ENCODE measurements at regions not wholly inside any gene's neighbourhood (a gene's known extent, or its start where the extent isn't known, plus 50 kb on each side); places are given as distances from the start of the nearest gene placed in this dataset.
A peak's percentile ranks its signal among the peaks of the same experiment; 100 is the strongest.
"Not testable (repeated sequence)": the region's sequence is repeated elsewhere in the genome, so short reads cannot be mapped to it uniquely, and the experiment has no call there.

GRCh38 chr4:67394879-67395278 lies 150.4 kb downstream of the CENPC start:
- Histone ChIP-seq H3K27me3 (no peaks in the 10 kb centered on the region), H3K27ac (no peak overlapping the region), H3K4me3 (no peak overlapping the region), H3K36me3 (no peaks in the 10 kb centered on the region), H3K4me1 (no peaks in the 10 kb centered on the region), H3K9me3 (no peaks in the 10 kb centered on the region)
- no peak for TF ChIP-seq CTCF (IDR thresholded peaks at IDR 0.05)
- no peak for TF ChIP-seq POLR2A (IDR thresholded peaks at IDR 0.05)
- DNase-seq, result no peak
- intact Hi-C loops (cut with DNase I; ENCODE audit: low total_unique reads), result no loop called here

DNA sequence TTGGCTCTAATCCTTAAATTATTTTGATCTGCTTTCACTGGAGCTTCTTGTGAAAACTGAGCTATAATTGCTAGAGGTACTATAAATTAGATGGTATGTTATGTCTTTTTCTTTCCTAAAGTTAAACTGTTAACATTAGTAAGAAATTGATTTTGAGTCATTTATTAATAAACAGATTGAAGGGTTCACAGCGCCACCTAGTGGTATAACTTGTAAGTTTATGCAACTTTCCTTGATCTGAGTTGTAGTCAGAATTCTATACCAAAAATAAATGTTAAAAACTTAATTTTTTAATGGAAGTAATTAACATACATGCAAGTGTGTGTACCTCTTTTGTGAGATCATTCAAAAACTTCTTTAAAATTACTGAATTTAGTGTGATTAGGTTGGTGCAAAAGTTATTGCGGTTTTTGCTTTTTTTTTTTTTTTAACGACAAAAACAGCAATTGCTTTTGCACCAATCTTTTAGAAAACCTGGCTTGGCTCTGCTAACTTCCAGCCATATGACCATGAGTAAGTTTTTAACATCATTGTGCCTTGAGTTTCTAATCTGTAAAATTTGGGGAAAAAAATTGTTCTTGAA lies 151.5 kb downstream of the CENPC start:
- H3K9me3 ChIP-seq, result no peaks in the 10 kb centered on the region
- H3K36me3 ChIP-seq, result no peaks in the 10 kb centered on the region
- H3K27ac ChIP-seq, result no peak overlapping the region
- H3K4me3 ChIP-seq, result no peak overlapping the region
- intact Hi-C loops (cut with DNase I; ENCODE audit: low total_unique reads), result no loop called here
- H3K4me1 ChIP-seq, result no peaks in the 10 kb centered on the region
- TF ChIP-seq CTCF (IDR thresholded peaks at IDR 0.05) (peak; percentile 17 to 64 (median 50)), POLR2A (IDR thresholded peaks at IDR 0.05) (no peak)
- no peak for DNase-seq
- no peaks in the 10 kb centered on the region for H3K27me3 ChIP-seq

- no peak overlapping the region for H3K4me3 ChIP-seq
- H3K27ac ChIP-seq, result no peak overlapping the region
- H3K9me3 ChIP-seq, result no peaks in the 10 kb centered on the region
- H3K4me1 ChIP-seq, result no peaks in the 10 kb centered on the region
- no peaks in the 10 kb centered on the region for H3K27me3 ChIP-seq
- H3K36me3 ChIP-seq, result no peaks in the 10 kb centered on the region
- intact Hi-C loops (cut with DNase I; ENCODE audit: low total_unique reads), result no loop called here
- TF ChIP-seq CTCF (IDR thresholded peaks at IDR 0.05), result no peak
- TF ChIP-seq POLR2A (IDR thresholded peaks at IDR 0.05), result no peak
- no peak for DNase-seq
Observed at GRCh38 chr4:67393007-67393406, 152.3 kb downstream of the CENPC start.

DNA sequence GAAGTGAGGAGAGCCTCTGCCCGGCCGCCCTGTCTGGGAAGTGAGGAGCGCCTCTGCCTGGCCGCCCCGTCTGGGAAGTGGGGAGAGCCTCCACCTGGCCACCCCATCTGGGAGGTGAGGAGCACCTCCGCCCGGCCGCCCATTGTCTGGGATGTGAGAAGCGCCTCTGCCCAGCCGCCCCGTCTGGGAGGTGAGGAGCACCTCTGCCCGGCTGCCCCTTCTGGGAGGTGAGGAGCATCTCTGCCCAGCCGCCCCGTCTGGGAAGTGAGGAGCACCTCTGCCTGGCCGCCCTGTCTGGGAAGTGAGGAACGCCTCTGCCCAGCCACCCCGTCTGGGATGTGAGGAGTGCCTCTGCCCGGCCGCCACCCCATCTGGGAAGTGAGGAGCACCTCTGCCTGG lies 163.9 kb downstream of the CENPC start:
- H3K27me3 ChIP-seq; H3K27ac ChIP-seq; intact Hi-C loops (cut with DNase I; ENCODE audit: low total_unique reads); DNase-seq; H3K9me3 ChIP-seq; H3K4me1 ChIP-seq; H3K36me3 ChIP-seq; H3K4me3 ChIP-seq: not testable (repeated sequence)

DNA sequence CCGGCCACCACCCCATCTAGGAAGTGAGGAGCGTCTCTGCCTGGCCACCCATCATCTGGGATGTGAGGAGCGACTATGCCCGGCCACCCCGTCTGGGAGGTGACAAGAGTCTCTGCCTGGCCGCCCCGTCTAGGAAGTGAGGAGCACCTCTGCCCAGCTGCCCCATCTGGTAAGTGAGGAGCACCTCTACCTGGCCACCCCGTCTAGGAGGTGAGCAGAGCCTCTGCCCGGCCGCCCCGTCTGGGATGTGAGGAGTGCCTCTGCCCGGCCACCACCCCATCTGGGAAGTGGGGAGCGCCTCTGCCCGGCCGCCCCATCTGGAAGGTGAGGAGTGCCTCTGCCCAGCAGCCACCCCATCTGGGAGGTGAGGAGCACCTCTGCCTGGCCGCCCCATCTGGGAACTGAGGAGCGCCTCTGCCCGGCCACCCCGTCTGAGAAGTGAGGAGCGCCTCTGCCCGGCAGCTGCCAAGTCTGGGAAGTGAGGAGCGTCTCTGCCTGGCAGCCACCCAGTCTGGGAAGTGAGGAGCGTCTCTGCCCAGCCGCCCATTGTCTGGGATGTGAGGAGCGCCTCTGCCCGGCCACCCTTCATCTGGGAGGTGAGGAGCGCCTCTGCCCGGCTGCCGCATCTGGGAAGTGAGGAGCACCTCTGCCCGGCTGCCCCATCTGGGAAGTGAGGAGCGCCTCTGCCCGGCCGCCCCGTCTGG lies 164.4 kb downstream of the CENPC start:
- H3K4me3 ChIP-seq; DNase-seq; H3K9me3 ChIP-seq; H3K4me1 ChIP-seq; intact Hi-C loops (cut with DNase I; ENCODE audit: low total_unique reads); H3K27ac ChIP-seq; H3K27me3 ChIP-seq; H3K36me3 ChIP-seq: not testable (repeated sequence)

DNA sequence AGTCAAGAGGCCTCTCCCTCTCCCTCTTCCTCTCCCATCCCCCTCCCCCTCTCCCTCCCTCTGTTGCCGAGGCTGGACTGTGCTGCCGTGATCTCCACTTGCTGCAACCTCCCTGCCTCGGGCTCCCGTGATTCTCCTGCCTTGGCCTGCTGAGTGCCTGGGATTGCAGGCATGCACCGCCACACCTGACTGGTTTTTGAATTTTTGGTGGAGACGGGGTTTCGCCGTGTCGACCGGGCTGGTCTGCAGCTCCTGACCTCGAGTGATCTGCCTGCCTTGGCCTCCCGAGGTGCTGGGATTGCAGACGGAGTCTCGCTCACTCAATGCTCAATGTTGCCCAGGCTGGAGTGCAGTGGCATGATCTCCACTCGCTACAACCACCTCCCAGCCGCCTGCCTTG lies 165.1 kb downstream of the CENPC start:
- Histone ChIP-seq H3K4me3 (no peak overlapping the region), H3K4me1 (no peaks in the 10 kb centered on the region), H3K9me3 (no peaks in the 10 kb centered on the region), H3K27me3 (no peaks in the 10 kb centered on the region), H3K27ac (no peak overlapping the region), H3K36me3 (no peaks in the 10 kb centered on the region)
- TF ChIP-seq CTCF (IDR thresholded peaks at IDR 0.05) (no peak), POLR2A (IDR thresholded peaks at IDR 0.05) (no peak)
- intact Hi-C loops (cut with DNase I; ENCODE audit: low total_unique reads), result no loop called here
- DNase-seq, result no peak

All from uterus (tissue), 3 donors.